GM11168 (cell line): ENCODE measurements at regions not wholly inside any gene's neighbourhood (a gene's known extent, or its start where the extent isn't known, plus 50 kb on each side); places are given as distances from the start of the nearest gene placed in this dataset.

Experiments
- in situ Hi-C: fragments of 300-500 bp; cut with MboI; formaldehyde crosslinking; loops from one replicate; pipeline ENCODE4 v1.12.0; 2022; ENCODE audit warnings: low sequenced_read_pairs; ENCODE audit not compliant: unreplicated experiment

DNA sequence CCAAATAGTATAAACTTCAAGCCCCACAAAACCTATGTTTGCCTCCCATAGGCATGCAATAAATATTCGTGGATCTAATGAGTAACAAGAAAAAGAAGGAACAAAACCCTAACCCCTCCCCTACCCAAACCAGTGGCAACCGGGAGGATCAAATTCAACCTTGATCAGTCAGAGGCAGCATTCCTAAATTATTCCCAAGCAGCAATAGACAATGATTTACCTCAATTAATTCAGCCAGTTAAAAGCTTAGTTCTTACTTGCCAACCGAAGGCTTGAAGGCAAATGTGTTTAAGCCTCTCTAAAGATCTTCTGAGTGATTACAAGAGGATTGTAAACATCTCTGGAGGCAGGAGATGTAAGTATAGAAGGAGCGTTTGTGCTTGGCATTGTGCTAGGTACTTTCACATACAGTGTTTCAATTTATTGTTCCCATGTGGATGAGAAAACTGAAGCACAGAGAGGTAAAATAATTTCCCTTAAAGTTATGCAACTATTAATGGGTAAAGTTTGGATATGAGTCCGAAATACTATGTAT, 197.7 kb downstream of the MTX2 start:
- in situ Hi-C loops, result no loop called here

DNA sequence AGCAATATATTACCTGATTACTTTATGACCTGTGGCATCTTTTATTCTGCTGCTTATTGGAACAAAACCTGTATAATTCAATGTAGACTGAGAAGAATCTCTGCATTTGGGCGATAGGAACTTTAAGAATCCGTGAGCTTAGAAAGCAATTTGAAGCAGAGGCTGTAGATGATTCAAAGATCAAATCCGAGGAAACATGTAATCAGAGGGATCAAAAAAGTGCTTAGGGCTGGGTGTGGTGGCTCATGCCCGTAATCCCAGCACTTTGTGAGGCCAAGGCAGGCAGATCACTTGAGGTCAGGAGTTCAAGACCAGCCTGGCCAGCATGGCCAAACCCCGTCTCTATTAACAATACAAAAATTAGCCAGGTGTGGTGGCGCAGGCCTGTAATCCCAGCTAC, 198.4 kb downstream of the MTX2 start:
- in situ Hi-C loops, result no loop called here

DNA sequence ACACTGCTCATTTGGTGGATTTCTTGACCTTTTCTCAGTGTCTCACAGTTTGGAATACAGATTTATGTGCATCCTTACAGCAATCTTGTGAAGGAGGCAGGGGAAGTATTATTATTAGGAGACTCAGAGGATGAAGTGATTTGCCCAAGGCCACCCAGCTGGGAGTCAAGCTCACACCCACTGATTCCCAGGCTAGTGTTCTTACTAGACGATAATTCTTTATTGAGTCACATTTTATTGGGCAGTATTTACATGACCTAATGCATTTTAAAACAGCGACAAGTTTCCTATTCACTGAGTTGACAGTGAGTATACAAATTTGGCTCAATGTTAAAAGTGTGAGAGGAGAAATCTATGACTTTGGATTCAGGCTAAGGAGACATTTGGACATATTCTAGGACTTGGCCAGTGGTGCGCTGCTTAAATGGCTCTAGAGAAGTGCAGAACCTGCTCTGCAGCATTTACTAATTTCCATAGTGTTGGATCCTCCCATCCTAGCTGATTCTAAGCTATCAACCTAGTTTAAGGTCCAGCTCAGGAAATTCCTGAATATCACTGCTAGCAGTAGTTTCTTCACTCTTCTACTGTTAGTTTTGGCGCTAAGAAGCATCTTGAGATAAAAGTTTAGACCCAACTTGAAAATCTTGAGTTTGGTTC, 199.3 kb downstream of the MTX2 start:
- in situ Hi-C loops, result no loop called here

DNA sequence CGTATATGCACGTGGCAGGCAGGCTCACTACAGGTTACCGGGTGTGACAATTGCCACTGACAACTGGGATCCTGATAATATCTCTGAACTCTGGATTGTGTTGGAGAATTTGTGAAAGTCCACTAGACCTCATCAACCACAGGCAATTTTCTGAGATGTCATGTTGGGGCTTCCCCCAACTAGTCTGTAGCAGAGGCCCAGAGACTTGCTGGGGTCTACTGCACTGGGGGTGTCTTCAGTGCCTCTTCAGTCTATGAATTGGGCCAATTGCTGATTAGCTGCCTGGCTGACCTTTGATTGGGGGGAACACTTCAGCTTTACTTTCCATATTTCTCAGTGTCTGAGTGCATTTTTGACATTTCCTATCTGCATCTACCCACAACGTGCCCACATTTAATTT, 201.5 kb downstream of the MTX2 start:
- in situ Hi-C loops, result no loop called here

DNA sequence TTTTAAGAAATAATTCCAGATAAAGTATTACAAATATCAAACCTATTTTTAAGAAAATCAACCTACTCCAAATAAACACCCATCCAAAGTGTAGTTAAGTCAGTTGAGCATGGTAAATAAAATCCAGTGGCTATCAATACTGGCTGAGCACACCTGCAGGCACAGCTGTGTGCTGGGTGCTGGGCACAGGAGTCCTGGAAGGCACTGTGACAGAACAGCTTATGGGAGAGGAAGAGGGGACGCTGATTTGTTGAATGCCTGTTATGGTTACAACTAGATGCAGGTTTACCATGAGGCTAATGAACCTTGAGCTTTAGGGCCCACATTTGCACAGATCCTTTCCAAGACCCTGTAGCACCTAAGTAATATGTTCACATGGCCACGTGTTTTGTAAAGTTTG, 202.7 kb downstream of the MTX2 start:
- in situ Hi-C loops, result no loop called here

DNA sequence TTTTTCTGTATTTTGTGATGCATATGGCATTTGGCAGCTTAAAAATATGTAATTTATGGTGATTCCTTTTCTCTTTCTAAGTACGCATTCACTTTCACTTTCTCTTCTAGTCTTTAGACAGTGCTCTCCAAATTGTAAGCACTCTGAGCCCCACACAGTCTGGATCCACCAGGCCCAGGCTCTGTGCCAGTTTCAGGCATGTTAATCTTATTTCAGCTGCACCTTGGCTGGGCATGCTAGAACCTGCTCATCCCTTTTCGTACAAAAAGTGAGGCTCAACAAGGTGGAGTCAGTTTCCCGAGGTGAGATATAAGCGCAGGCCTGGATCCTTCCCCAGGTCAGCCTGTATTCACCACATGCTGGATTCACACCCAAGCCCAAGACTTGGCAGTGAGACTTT, 203.9 kb downstream of the MTX2 start:
- in situ Hi-C loops, result no loop called here

DNA sequence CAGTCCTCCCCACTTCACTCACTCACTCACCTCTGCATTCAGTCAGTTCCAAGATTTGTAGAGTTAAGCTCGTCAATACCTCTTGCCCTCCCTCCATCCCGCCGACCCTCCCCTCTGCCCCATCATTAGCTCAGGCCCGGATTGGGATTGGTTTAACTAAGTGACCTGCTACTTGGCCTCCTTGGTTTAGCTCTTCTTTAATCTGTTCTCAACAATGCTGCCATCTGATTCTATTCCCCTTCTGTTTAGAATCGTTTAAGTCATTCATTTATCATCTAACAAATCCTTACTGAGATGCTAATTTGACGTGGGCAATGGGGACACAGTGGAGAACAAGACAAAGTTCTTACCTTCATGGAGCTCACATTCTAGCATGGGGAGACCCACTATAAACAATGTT, 204.6 kb downstream of the MTX2 start:
- in situ Hi-C loops, result no loop called here

DNA sequence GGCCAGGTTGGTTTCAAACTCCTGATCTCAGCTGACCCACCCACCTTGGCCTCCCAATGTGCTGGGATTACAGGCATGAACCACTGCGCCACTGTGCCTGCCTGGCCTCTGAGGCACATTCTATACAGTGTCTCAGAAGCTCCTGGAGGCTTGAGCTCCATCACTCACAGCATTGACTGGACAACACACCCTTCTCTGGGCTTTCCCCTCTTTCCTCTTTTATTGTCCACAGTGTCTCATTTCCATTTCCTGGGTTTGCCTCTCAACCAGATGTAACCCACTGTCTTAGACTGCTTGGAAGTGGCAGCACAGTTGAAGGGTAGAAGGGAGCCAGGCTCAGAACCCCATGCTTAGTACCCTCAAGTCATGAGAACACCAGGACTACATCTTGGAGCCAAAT, 208.1 kb downstream of the MTX2 start:
- in situ Hi-C loops, result no loop called here

DNA sequence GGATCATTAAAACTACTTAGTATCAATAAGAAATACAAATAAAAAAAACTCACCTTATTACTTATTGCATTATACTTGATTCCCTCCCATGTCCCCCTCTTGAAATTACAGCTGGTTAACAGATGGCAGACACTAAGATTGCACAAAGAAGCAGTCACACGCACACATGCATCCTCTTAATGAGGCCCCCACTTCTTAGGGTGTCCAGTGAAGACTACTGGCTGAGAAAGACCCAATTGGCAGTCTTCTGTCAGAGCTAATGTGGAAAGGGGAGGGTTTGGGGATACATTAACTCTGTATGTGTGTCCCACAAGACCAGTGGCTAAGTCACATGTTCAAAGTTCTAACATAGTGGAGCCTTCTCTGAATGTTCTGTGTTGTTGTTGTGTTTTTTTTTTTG, 210.7 kb downstream of the MTX2 start:
- in situ Hi-C loops, result no loop called here

DNA sequence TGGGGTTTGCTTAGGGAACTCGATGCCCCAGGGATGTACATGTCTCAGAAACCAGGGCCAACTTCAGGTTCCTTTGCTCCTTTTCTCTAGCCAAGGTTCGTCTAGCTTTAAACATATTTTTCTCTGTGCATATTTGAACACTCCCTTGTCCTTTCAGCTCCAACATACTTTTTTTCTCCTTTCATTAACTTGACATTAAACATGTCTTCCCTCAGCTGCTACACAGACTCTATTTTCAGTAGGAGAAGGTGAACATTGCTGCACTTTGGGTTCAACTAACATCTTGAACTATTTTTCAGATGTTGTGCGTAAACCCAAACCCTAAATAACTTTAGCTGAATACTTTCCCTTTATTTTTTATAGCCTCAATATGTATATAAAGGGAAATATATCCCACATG, 212.9 kb downstream of the MTX2 start:
- in situ Hi-C loops, result no loop called here

DNA sequence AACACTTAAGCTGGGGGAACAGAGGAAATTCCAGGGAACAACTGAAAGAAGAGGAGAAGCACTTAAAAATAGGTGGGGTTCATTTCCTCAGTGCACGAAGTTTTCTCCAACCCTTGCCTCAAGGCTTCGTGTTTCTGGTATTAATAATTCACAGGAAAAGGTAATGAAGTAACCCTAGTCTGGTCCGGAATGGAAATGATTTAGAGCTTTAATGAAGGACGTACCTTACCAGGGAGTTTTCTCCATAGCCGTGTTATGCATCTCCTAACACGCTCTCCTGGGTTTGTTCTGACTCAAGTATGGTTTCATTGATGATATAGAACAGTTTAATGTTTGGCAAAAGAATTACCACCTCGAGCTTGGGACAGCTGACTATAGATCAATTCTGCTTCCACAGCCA, 214.2 kb downstream of the MTX2 start:
- in situ Hi-C loops, result no loop called here

DNA sequence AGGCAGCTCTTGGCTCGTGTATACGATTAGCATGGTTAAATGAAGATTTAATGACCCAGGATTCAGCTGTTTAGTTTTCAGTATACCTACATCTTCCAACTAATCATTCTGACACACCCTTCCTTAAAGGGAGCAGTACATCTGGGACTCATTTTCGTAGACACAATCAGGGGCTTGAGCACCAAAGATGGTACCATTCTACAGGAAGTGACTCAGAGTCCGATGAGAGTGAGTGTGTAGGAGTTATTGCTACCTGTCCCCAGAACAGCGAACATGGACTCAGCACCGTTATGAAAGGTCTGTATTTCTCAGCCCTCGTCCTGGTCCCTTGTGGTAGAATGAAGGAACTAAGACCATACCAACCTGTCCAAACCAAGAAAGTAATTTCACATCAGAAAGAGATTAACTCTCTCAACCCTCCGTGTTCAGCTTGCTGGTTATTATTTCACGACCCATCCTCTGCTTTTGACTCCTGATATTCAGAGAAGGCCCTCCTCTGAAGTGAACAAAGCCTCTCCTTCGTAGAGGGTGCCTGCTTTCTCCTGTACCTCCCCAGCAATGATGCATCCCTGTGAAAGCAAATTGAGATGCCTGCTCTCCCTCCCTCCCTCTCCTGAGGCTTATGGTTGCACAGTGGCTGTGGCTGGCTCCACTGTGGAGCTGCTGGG, 214.8 kb downstream of the MTX2 start:
- in situ Hi-C loops, result no loop called here

DNA sequence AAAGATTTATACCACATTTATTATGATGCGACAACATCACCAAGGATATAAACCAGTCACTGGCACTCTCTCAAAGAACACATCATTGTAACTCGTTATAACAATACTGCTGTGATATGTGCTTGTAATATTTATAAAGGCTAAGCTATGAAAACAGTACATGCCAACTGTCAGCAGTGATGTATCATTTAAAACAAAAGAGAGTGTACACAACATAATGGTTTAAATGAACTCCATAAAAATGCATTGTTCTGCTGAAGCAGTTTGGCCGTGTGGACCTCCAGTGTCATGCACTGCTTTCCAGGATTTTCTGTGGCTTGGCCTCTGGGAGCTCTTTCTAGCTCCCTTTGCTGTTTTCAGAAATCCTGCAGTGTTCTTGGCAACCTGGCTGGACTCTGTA, 215.6 kb downstream of the MTX2 start:
- in situ Hi-C loops, result no loop called here

DNA sequence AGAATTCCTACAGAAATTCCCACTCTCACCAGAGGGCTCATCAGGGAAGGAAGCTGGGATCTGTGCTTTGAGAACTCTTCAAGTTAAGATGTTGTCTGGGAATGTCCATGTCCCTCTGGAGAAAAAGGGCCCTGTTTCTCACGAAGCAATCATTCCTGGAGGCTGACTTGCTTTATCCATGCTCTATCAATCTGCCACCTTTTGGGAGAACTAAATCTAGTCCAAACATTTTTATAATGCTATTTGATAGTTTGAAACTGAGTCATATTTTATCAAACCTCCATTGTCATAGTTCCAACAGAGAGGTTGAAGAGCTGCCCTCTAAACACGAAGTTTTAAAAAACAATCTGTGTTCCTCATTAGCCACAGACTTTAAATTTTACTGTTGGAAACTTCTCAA, 219.2 kb downstream of the MTX2 start:
- in situ Hi-C loops, result no loop called here

DNA sequence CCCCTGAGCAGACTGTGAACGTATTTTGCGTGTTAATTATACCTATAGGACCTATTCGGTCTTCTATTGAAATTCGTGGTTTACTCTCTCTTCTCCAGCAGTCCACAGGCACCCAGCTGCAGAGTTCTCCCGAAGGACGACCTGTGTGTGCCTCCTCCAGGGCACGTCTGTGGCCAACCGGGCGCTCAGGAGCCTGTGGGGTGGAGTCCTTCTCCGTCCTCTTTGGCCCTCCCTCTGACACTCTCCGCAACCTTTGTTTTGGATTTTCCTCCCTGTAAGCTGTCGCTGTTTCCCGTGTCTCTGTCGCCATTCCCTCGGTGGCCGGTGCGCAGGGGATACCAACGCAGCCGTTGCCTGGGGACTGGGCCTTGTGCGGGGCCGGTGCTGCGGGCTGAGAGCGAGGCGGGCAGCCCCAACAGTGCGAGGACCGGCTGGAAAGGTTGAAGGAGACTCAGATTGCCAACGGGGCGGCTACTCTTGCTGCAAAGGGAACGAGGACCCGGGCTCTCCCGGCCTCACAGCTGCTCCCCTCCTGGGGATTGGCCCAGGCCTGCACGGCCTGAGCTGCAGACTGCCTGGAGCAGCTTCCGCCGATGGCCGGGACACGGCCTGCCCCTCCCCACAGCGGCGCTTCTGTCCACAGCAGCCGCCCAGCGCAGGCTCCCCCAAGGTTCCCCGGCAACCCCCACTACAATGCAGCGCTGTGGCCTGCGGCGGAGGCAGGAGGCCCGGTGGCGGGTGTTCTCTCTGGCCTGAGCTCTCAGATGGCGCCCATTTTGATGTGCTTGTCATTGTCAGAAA, 221.0 kb downstream of the MTX2 start:
- in situ Hi-C loops, result no loop called here

DNA sequence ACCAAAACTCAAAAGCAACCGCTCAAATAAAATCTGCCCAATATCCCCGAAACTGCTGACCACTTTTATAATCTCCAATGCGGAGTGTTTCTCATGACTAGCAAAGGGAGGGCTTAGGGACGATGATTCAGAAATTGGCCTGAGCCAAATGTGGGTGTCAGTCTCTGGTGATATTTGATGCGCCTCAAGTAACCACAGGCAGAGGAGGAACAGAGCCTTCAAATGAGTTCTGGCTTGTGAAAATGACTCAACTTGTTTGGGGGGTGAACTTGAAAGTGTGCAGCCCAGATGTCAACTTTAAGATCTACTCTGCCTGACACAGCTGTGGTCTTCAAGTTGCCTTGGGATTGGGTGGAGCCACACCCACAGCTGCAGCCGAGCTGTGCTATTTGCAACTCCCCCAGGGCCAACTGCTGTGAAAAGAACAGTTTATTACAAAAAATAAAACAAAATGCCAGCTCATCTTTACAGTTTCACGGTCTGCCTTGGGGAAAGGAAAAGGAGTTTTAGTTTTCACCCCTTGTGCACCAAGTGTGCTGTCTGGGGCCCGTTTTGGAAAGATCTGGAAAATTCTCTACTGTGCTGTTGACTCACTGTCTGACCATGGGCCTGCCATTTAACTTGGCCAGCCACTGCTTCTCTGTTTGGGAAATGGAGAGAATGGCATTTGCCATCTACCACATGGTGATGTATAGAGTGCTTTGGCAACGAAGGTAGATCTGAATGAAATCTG, 222.1 kb downstream of the MTX2 start:
- in situ Hi-C loops, result no loop called here

DNA sequence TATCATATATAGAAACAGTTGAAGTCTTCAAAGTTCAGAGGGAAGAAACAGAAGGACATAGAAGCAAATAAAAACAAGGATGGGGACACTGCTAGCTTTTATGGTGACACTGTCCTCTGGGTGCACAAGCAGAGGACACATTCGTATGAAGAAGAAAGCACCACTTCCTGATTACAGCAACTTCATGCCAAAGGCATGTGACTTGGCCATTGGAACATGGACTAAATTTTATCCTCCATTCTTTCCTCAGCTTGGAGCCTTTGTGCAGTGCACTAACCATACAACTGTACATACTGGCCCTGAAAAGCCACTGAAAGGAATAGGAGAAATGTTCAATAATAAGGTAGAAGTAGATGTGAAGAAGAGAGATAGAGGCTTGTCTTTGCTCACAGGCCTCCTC, 223.3 kb downstream of the MTX2 start:
- in situ Hi-C loops, result no loop called here

DNA sequence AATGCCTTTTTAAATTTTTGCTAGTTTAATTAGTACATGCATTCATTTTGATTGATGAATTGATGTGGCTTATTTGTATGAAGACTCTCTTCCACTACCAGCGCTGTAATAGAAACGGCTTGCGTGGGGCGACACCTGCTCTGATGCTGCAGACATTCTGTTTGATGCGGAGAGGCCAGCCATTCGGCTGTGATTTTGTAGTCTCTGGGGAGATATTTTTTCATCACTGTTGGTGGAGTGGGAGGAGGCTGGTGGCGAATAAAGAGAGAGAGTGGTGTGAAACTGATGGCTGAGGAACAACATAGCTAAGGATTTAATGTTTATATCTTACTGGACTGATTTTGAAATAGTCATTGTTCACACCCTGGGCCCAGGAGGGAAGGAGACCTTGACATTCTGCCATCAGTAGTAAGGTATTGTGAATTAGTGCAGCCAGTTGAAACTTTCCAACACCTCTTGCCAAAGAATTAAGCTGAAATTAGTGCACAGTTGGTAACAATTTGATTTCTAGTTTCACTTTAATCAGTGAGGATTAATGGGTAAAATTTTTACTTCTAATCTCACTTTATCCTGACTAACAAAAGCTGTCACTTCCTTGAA, 224.1 kb downstream of the MTX2 start:
- in situ Hi-C loops, result no loop called here

DNA sequence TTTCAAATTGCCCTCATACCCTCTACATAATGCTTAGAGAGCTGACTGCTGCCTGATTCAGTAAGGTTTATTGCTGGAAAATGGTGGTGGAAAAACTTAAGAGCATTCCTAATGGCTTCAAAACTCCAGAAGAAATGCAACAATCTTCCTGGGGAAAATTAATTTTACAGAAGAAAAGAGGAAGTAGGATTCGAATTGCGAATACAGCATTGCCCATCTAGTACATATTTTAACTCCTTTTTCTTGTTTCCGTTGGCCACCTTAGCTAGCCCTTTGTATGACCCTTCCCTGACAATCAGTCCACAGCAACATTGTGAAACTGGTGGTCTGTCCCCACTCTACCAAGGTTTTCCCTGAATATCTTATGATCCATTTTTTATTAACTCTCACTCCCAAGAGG, 224.7 kb downstream of the MTX2 start:
- in situ Hi-C loops, result no loop called here

DNA sequence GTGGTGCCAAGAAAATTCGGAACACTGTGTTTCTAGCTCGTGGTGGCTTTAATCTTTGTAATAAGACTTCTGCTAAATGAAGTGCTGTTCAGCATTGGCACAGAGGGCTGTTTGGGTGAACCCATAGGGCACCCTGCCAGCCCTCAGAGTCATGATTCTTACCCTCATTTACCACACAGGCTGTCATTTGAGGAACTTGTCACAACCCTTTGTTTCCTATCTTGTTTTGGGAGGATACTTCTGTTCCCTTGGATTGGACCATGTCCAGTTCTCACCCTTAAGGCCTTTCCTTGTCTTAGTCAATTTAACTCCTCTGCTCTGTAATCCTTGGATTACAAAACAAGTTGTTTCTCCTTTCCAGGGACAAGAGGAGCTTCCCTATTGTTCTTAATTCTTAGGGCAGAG, 225.7 kb downstream of the MTX2 start:
- in situ Hi-C loops, result no loop called here
